Kasumi-1 (cell line): ENCODE measurements at regions not wholly inside any gene's neighbourhood (a gene's known extent, or its start where the extent isn't known, plus 50 kb on each side); places are given as distances from the start of the nearest gene placed in this dataset.

Source experiments
- DNase-seq, 2 experiments: peaks; one replicate each; lab custom pipeline; 2025; lab: John Stamatoyannopoulos, UW

DNA sequence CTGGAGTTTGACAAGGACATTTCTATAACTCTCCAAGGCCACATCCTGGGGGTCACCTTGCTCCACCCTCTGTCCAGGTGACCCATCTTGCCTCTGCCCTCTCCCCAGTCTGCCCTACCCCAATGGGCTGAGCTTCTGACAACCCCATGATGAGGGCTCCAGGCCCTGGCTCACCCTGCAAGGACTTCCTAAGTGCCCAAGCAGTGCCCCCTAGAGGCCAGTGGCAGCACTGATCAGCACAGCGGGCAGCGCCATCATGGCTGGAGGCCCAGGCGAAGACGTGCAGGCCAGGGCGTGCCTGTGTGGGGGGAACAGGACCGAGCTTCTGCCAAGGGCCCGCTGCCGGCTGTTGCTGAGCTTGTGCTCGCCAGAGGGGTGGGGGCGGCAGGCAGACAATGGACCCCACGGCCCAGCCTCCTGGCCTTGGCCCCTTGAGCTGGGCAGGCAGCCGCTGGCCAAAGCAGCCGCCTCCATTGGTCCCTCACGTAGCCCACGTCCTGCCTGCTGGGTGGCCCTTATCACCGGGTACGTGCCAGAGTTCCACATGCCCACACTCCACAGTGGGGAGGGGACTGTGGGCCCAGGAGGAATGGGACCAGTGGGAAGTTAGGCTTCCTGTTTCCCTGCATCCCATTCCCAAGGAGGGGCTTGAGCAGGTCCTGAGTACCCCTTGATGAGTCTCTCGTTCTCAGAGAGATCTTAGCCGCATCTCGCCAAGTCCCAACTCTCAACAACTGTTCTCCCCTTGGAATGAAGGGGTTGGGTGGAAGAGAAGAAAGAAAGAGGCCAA is 64.3 kb downstream of the MRPL14 start:
- no peak for DNase-seq

DNA sequence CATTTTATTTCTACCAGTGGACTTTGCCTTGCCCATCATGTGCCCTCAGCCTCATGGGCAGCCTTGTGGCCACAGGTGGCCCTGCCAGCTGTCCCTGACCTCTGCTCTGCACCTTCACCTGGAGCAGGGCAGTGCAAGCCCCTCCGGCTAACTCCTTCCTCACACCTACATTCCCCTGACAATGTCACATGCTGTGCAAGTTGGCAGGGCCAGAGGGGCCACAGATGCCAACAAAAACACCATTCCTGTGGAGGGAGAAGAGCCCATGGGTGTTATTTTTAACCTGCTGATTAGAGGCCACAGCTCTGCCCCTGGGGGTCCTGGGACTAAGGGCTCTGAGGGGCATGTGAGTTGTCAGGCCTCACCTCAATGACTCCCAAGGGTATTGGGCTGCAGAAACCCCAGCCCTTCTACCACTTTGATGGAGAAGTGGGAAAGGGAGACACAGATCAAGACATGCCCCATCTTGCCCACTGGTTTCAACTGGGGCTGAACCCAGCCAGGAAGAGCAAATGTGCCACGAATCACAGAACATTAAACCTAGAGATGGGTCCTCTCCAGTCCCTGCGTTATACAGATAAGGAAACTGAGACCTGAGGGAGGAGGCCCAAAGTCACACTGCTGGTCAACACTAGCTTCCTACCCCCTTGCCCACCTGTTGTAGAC is 65.0 kb downstream of the MRPL14 start:
- DNase-seq = no peak

DNA sequence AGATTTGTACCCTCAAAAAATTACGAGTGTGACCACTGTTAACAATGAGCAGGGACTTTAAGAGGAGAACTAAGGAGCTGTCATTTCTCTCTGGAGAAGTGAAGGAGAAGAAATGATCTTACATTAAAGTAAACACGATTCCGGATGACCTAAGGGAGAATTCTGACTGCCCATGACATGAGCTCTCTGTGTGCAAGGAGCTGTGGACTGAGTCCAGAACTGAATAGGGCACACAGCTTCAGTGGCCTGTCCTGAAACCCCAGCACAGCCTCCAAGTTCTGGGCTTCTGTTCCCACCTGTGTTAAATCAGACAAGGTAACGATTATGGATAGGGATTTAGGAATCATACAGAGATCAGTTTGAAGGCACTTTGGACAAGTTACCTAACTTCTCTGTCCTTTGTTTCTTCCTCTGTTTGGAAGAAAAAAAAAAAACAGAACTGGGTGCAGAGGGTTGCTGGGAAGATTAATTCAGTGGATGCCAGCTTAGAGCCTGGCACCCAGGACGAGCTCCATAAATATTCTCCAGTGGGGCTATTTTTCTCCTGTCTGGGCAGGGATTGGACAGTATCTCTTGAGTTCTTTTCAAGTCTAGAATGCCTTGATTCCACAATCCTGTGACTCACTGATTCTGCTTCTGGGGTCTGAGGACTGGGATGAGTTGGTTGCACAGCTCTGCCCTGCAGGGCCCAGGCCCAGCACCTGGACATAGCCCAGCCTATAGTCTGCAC is 65.7 kb downstream of the MRPL14 start:
- DNase-seq = no peak

DNA sequence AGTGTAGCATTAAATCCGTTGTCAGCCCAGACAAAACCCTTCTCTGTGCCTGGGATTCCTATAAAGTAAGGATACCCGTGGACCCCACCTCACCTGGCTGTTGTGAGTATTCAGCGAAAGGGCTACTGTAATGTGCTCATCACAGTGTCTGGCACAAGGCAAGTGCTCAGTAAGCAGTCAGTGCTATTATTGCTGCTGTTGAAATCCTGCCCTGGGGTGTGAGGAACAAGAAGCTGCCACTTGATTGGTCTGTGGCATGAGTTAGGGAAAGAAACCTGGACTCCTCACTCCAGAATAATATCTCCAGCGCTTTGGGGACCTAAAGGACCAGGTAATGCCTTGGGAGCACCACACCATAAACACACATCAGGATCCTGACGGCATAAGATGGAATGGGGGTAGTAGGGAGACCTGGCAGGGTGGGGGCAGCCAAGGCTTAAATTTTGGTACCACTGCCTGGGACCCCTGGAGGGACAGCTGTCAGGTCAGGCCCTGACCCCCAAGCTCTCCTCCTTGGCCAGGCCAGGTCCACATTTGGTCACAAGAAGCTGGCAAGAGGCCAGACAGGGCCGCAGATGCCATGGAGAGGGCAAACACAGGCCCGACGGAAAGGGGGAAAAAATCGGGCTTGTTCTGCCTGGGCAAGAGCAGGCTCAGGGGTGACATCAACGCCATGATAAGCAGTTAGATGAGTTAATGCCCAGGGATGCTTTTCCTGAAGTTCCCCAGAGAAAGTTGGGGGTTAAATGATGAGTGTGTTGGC is 66.5 kb downstream of the MRPL14 start:
- DNase-seq = no peak

DNA sequence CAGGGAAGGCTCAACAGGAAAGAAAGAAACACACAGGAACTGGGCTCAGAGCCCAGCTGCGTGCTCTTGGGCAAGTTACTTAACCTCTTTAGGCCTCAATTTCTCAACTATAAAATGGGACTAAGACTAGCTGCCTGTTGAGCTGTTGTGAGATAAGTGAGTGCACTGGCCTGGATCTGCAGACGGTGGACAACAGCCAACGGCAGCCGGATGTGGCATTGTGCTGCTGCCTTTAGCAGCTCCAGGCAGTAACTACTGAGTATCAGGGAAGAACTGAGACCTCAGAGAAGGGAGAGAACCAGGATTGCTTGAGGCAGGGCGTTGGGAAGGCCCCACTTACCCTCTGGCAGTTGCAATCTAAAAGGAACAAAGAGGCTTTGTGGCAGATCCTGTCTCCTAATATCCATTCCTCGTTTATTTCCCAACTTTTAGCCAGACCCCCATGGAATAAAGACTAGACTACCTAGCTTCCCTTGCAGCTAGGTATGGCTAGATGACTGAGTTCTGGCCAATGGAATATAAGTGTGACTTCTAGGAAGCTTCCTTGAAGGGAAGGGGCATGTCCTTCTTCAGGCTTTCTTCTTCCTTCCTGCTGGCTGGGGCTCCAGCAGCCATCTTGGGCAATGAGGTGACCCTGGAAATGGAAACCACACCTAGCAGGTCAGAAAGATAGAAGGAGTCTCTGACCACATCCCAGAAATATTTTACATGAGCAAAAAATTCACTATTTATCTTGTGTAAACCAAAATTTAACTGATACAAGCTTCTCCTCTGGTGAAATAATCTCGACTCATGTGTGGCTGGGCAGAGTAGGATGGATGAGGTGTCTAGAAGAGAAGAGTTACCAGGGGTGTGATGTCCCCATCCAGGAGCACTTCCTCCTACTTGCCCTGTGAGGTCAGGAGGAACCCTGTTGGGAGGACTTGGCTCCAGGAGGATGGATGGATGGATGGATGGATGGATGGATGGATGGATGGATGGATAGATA is 67.6 kb downstream of the MRPL14 start:
- no peak for DNase-seq

DNA sequence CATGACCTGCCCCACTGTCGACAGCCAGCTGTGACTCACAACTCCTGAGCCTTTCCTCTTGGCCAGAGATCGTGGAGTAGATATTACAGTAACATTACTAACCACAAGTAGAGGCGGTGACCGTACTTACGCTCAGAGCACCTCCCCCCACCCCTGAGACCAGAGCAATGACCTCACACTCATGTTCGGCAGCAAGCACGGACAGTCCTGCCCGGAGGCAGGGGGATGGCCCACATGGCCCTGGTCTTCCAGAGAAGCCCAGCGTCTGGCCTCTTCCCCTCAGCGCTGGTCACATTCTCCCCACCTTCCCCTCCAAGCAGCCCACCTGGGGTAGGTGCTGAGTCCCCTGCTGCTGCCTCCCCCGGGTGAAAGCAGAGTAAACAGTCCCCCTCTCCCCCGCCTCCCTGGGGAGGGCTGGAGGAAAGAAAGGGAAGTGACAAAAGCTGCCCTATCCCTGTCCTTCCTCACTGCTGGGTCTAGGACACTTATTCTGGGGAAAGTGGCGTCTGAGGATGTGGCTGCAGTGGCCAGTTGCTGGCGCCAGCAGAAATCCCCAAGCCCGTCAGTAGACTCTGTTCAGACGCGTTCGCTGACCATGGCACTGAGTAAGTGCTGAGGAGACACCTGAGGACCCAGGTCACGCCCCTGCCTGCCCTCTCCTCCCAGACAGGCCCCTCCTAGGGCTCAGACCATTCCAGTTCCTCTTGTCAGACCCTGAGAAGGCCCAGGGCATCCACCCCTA is 68.5 kb downstream of the MRPL14 start:
- DNase-seq = no peak

DNA sequence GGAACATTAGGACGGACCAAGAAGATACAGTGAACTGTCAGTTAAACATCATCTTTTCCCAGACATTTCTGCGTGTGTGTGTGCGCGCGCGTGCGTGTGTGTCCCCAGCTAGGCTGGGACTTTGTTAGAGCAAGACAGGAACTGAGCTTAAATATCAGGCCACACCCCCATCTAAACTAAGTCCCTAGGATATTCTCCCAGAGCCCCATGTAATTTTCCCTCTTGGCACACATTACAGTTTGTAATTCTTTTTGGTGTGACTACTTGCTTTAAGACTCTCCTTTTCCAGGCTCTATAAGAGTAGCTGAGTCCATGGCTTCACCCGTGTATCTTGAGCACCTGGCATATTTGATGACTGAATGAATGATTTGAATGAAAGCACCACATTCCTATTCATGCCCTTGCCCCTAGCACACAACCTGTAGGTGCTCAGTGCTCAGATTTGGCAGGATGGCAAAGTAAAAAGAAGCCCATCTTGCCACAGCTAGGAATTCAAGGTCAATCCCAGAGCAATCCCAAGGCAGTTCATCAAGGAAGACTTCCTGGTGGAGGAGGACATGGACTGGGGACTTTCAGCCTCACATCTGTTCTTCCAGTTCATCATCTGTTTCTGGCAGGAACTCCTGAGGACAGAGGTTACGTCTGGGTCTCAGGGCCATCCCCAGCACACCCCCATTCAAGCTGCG is 69.2 kb downstream of the MRPL14 start:
- DNase-seq = no peak

DNA sequence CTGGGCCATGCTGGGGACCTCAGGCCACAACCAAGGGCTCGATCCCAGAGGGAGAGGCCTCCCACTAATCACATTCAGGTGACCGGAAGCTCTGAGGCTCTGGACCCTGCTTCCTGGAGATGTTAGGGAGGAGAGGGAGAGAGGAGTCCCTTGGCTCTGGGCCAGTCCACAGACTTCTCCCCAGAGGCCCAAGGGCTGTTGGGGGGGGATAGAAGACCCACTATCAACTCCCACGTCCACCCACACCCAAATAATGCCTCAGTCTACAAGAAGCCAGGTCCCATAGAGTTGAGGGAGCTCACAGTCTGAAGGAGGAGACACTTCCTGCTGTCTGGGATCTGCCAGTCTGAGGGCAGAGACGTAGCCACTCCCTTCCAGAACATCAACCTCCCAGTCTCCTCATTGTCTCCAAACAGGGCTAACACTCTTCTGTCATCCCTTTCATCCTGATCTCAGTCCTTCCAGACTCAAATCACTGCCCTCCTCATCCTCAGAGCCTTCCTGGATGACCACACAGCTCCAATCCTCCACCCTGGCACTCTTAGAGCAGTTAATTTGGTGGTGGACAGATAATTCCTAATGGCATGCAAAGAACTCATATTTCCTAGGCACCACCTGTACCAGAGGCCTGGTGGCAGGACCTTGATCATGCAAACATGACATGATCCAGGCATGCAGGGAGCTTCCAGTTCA is 69.9 kb downstream of the MRPL14 start:
- no peak for DNase-seq

DNA sequence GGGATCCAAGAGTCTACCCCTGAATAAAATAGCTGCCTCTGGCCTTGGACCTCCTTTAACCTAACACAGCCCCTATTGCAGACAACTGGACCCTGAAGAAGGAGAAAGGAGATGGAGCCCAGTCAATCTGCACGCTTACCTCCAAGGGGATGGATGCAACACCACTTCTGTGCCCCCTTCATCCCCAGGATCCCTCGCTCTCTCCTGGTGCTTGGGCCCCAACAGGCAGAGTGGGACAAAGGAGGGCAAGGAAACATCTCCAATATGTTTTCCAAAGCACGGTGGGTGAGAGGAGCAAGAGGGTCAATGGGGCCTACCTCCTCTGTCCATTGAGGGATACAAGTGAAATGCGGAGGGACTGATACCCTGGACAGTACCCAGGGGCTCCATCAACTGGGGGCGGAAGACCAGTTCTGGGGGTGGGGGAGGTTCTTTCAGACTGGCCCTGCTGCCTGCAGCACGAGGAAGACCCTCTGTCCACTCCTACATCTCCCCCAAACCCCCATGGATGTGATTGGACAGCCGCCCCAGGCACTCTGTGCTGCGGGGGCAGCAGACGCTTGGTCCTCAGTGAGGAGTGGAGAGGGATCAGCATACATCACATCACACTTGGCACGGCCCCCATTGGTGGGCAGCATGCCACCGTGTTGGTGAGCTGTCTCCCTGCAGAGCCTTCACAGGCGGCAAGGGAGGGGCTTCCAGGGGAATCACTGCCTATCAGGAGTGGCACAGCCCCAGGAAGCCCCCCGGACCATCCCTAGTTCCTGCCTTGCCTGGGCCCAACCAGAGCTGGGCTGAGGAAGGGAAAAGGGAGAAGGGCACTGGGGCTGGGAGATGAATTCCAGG is 70.6 kb downstream of the MRPL14 start:
- DNase-seq = no peak

DNA sequence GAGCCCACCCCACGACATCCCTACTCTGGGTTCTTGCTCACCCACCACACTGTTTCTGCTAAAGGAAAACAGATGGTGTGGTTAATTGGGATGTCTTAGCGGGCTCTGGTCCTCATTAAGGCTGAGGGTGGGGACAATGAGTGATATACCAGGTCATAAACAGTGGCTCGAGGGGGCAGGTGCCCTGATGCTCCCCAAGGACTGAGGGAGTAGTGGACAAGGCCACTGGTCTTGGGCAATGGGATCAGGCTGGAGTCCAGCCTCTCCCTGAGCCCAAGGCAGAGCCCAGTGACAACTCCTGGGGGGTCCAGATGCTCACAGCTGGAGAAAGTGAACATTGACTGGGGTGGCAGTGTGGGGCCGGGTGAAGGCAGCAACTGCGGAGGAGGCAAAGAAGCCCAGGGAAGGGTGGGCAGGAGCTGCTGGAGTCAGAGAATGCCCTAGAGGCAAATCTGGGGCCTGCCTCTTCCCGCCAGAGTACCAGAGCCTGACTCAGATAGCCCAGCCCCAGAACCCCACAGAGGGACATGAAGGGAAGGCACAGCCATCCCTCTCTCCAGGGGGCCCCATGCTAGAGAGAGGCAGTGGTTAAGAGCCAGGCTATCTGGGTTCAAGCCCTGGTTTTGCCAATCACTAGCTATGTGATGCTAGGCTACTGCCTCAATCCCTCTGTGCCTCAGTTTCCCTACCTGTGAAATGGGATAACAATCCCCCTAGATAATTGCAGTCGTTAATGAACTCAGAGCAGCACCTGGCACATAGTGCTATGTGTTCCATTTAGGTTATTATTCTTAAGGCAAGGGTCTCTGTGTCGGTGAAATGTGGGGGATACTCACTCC is 72.3 kb downstream of the MRPL14 start:
- DNase-seq = no peak

DNA sequence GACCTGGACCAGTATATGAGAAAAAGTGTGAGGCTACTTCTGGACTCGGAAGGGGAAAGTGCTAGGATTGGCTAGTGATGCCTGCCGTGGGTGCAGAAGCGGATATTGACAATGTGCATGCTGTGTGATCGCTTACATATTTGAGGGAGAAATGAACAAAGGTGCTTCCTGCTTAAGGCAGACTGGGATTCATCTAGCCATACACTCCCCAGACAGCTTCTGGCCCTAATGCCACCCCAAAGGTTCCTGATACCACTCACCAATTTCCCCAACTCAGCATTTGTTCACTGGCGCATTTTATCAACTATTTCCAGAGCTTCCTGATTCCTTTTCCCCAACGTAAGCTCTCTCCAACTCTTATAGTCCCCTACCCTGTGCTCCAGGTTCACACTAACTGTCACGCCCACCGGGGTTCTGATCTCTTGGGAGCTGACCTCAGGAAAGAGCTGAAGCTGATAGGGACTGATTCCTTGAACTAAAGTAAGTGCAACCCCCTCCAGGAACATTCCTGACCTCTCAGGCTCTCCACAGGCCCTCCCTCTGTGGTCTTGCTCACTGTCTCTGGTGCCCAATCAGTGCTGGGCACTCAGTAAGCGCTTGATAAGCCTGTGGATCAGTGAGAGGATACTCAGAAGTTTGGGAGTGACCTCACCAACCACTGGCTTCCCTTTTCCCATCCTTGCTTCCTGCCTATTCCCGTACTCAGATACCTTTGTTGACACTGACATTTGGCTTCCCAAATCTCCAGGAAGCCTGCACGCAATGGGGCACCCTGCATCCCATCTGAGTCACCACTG is 73.3 kb downstream of the MRPL14 start:
- no peak for DNase-seq

DNA sequence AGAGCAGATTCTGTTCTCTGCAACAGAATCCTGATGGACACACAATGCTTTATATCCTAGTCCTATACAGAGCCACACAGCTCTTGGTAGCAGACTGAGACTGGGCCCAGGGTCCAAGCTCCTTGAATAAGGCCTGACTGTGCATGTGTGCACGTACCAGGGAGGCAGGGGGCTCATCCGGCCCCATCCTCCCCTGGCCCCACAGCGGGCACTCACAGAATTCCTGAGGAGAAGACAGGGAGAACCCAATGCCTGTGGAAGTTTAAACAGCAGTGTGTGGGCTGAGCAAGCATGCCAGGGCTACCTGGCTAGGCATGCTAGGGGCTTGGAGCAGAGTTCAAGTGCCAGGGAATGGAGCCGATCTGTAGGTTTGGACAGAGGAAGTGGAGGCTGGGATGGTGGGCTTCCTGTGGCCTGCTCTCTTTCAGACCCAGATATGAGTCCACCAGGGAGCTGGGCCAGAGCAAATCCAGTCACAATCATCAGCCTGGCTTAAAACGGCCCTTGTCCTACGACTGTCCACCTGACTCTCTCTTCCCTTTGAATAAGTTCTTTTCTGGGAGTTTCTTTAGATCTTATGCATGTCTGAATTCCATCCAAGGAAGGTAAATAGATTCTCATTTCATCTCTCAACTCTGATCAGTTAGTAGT is 74.0 kb downstream of the MRPL14 start:
- no peak for DNase-seq

DNA sequence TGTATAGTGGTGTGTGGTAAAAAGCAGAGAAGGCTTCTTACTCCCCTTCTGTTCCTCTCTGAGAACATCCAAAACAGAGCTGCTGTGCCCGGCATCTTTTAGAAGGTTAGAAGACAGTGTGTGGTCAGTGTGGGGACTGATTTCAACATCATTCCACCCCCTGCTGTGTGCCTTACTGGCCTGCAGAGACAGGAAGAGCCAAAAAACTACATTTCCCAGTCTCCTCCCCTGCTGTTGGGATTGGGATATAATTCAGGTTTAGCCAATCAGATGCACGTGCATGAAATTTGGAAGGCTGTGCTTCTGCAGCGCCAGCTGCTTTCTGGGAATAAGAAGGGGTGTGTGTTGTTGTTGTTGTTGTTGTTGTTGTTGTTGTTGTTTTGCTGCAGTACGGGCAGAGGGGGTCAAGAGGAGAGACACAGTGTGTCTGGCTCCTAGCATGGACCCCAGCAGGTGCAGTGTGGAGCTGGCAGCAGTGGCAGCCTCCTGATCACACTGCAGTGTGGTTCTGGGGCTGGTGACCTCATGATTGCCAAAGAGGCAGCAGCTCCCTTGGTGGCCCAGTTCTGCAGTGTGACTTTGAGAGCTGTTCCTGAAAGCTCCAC is 74.7 kb downstream of the MRPL14 start:
- DNase-seq = no peak

DNA sequence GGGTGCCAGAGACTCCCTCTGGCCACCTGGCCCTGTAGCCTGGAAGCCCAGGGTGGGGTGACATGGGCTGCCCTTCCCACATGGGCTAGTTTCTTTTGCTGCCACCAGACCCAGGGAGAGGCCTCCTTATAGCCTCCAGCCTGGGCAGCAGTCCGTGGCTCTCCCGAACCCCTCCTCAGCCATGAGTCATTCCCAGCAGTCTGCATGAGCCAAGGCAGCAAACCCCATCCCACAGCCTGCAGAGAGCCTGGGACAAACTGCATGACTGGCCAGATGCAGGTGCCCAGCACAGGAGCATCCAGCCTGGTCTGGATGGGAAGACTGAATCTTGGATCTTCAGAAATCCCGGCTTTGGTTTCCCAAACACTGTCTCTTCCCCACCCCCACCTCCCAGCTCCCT is 75.7 kb downstream of the MRPL14 start:
- no peak for DNase-seq

DNA sequence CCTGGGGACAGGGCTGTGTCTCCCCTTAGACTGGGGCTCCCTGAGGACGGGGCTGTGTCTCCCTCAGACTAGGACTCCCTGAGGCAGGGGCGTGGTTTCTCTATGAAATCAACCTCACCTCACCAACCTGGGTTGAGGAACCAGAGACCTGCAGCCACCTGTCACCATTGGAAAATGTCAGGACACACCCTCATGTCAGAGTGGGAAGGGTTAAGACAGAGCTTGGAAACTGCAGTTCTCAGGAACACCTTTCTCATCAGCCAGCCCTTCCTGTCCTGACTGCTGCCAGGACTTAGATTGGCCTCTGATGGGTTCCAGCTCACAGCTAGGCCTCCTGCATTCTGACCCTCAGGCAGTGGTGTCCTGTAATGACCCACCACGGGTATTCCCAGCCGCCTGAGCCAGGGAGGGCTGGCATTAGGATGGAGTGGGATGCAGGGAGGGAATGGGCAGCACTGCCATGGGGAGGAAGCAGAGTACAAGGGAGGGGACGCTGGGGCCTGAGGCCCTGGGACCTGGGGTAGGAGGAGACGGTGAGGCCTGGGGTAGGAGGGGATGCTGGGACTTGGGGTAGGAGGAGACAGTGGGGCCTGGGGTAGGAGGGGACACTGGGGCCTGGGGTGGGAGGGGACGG is 76.3 kb downstream of the MRPL14 start:
- DNase-seq = no peak
